Gastrocnemius medialis (tissue), 4 donors: ENCODE measurements at regions not wholly inside any gene's neighbourhood (a gene's known extent, or its start where the extent isn't known, plus 50 kb on each side); places are given as distances from the start of the nearest gene placed in this dataset.

Experiments
- CTCF ChIP-seq, 5 experiments: fragments of 450-650 bp in 3 of 5; fragments of 200-600 bp in 2 of 5; sonication (generic) in 2 of 5; IDR thresholded peaks in 4 of 5; conservative IDR thresholded peaks in 1 of 5; 1 replicate in 4 of 5; 2 replicates in 1 of 5; pipeline ENCODE4 v1.5.1; 2016 to 2019; ENCODE audit warnings: antibody characterized with exemption in 5 of 5, mild to moderate bottlenecking in 3 of 5, moderate library complexity in 3 of 5
- POLR2A ChIP-seq, 2 donors: fragments of 450-650 bp; IDR thresholded peaks; one replicate each; pipeline ENCODE4 v1.6.1; 2017; ENCODE audit warnings: antibody characterized with exemption in 2 of 2, mild to moderate bottlenecking in 2 of 2, moderate library complexity in 2 of 2

- no peak for TF ChIP-seq CTCF (IDR thresholded peaks at IDR 0.05 in 4 of 5, conservative IDR thresholded peaks at IDR 0.05 in 1 of 5)
- no peak for TF ChIP-seq POLR2A (IDR thresholded peaks at IDR 0.05)
These were observed 582.2 kb downstream of the CETN3 start for GRCh38 chr5:89827359-89827758.
